Right kidney (tissue), 1 donor: ENCODE measurements at regions not wholly inside any gene's neighbourhood (a gene's known extent, or its start where the extent isn't known, plus 50 kb on each side); places are given as distances from the start of the nearest gene placed in this dataset.
"Not testable (repeated sequence)": the region's sequence is repeated elsewhere in the genome, so short reads cannot be mapped to it uniquely, and the experiment has no call there.

Experiments used
- DNase-seq: peaks from one replicate; pipeline ENCODE4 v3.0.0-alpha.2; 2016

DNA sequence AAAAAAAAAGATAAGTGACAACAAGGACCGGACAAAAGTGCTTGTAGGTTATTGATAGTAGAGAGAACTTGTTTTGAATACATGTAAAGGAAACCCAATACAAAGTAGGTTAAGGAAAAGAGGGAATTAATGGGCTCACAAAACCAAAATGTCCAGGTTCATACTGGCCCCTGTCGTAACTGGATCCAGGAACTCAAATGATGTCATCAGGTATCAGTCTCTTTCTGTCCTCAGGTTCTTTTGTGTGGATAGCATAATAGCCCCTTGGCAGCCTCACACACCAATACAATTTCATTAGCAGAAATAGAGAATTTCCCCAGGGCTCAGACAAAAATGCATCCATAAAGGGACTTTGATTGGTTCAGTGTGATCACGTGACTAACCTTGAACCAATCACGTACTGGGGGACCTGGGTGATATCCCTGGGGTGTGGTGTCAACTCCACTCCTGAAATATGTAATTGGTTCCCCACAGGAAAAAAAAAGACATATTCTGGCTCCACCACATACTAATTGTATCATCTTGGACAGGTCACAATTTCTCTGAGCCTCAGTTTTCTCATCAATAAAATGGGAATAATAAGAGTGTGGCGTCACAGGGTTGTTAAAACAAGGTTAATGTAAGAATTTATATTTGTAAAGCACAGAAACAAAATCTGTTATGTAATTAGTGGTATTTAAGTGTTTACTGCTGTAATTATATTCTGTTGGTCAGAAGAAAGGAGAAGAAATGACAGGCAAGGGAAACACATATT, 174.8 kb downstream of the PDGFRA start:
- no peak for DNase-seq

DNA sequence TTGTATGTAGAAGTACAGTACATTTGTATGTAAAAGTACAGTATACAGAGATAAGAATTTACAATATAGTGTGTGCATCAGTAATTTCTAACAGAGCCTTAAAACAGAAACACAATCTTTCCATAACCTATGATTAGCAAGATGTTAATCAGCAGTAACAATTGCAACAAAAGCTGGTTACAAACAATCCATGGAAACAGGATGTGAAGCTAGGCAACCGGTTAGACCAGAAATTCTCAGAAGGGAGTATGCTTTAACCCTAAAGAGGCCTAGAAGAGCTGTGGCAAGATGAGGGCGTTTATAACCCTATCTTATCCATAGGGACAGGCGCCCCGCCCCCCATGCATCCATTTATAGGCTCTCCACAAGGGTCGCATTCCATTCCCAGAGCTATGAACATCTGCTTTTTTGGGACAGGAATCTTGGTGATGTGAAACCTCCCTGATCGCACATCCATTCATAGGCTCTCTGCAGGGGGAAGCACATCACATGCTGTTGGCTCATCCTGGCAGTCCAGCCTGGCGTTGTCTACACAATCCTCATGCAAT, 180.3 kb downstream of the PDGFRA start:
- DNase-seq, result not testable (repeated sequence)

DNA sequence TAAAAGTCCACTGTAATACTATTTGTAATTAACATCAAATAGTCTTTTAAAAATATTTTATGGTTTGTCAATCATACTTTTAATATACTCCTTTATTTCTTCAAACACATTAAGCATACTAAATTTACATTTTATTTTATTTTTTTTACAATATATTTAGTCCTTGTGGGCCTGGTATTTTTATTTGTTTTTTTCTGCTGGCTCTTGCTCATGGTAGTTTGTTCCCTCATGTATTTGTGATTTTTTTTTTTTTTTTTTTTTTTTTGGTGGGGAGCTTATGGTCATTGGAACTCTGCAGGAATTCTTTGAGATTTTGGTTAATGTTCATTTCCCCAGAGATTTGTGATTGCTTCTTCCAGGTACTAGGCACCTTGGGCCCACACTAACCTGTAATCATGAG, 185.5 kb downstream of the PDGFRA start:
- DNase-seq, result no peak

DNA sequence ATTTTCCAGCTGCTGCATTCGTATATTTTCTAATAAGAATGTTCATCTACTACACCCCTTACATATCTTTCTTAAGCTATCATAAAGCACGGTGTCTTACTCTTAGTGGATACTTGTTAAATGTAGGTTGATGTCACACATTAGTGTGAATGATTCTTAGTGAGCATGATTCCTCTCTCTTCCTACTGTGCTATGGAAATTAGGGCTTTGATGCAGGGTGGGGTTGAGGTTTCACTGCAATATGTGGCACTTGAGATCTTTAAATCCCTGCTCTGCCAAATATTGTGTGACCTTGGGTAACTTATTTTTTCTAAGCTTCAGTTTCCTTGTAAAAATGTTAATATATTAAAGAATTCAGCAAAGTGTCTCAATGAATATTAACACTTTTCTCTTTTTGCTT, 188.4 kb downstream of the PDGFRA start:
- DNase-seq, result no peak

- no peak for DNase-seq
Measured at GRCh38 chr4:54418468-54418867, 189.4 kb downstream of the PDGFRA start.

- no peak for DNase-seq
Measured at GRCh38 chr4:54423066-54423465, 194.0 kb downstream of the PDGFRA start.

DNA sequence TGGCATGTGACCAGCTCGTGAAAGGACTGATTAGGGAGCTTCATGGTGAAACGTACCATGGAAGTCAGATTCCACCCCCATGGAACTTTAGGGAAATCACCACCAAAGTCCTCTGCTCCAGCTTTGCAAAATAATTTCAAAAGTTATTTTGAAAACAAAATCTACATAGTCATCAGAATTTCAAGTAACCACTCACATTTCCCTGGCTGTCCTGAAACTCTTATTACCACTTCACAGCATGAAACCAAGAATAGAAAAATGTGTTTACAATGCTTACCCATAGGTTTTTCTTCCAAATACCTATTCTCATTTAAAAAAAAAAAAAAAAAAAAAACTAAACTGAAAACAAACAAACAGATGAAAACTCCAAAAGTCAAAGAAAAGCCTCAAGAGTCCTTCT, 198.7 kb downstream of the PDGFRA start:
- no peak for DNase-seq

DNA sequence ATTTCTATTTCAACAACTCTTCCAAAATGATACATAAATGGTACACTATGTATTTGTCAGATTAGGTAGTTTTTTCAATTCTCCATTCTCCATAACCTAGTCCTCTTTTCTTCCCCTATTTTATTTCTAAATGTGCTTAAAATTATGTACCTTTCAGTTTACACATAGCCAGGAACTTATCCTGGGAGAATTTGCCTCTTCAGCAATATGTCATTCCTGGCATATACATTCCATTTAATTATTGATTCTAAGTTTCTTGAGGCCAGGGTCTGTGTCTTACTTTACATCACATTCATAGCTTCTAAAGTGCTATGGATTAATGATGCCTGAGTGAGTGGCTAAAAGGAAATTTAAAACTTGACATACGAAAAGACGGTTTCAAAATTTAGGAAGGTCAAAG, 199.8 kb downstream of the PDGFRA start:
- no peak for DNase-seq

GRCh38 chr4:54433686-54434085, 204.6 kb downstream of the PDGFRA start:
- DNase-seq, result no peak

DNA sequence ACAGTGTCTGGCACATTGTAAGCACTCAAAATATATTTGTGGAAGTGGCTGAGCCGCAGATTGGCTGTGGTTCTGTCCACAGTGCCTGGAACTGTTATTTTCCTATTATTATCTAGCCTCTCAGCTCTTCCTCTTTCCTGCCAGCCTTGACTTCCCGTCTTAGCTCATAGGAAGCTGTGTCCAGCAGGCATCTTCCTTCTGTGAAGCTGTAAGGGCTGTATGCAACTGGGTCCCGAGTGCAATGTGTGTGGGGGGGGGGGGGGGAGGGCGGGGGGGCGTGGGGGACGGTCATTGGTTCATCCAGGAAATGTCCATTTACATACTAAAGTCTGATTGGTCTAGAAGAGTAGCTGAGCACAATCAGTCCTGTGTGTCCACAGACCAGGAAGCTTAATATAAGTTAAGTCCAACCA, 210.7 kb downstream of the PDGFRA start:
- no peak for DNase-seq

DNA sequence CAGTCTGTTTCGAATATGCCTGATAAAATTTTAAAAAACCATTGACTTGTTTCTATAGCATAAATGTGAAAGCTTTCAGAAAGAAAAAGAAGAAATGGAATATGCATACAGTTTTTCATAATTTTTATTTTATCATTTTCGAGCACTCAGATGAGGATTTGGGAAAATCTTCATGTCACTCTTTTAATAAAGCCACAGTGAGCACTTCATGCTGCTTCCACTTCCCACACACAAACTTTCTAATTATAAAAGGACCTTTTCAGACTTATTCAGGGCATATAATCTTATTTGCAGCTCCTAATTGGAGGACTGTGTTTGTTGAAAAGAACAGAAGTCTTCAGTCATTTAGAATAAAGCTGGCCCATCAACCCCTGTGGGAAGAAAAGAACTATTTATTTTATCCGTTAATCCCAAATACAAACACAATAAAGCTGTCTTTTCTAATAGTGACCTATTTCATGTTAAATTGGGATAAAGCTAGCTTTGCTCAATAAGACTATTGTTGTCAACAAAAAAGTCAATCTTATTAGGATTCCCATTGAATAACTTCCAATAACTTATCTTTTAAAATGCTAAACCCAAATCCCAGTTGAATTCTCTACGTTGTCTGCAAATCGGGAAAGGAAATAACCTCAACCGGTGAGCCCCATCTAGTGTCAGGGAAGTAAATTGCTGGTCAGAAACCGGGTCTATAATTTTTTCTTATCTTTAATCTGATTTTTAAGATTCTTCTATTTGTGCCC, 211.5 kb downstream of the PDGFRA start:
- DNase-seq, result no peak

- no peak for DNase-seq
Measured at GRCh38 chr4:54445866-54446265, 211.9 kb upstream of the KIT start.

DNA sequence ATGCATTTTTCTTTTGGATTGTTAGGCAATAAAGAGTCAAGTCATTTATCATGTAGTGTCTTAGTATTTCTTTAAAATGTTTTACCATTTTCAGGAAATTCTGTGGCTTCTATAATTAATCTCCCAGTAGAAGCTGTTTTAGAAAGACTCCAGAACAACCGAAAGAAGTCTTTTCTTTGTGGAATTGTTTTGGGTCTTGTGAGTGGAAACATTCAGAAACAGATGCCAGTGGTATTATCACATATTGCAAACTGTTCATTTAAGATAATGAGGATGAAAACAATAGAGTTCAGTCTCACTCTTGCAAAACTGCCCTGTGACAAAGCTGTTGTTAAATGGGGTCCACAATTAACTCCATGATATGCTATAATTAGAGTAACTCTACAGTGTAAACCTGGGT, 211.2 kb upstream of the KIT start:
- DNase-seq, result no peak

DNA sequence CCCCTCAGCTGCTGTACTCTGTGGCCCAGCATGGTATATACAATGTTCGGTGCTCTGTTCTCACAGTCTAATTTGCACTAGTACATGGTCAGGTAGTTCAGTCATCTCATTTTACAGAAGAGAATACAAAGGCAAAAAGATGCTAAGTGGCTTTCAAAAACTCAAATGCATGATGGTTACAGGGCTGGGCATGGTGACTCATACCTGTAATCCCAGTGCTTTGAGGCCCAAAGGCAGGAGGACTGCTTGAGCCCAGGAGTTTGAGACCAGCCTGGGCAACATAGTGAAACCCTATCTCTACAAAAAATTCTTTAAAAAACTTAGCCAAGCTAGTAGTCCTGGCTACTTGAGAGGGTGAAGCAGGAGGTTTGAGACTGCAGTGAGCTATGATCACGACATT, 210.5 kb upstream of the KIT start:
- no peak for DNase-seq

GRCh38 chr4:54449999-54450398, 207.8 kb upstream of the KIT start:
- DNase-seq, result no peak

GRCh38 chr4:54466960-54467359, 190.8 kb upstream of the KIT start:
- not testable (repeated sequence) for DNase-seq

DNA sequence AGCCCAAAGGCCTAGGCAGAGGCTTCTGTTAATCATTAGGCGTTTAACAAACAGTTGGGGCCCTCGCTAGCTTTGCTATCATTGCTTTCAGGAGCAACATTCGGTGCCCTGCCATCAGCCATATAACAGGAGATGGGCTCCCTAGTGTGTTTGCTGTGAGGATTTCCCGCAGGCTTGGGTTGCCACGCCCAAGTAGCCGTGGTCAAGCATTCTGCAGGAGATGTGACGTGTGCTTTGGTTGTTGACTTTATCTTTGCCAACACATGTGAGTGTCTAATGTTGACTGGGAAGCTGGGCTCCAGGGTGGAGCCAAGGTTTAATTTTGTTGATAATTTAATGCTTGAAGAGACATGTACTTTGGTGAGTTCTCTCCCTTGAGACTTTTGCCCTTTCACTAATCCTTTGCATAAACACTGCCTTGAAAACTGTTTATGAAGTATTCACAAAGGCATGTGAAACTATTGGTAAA, 184.6 kb upstream of the KIT start:
- DNase-seq, result no peak

- no peak for DNase-seq
Measured at GRCh38 chr4:54473798-54474197, 184.0 kb upstream of the KIT start.

DNA sequence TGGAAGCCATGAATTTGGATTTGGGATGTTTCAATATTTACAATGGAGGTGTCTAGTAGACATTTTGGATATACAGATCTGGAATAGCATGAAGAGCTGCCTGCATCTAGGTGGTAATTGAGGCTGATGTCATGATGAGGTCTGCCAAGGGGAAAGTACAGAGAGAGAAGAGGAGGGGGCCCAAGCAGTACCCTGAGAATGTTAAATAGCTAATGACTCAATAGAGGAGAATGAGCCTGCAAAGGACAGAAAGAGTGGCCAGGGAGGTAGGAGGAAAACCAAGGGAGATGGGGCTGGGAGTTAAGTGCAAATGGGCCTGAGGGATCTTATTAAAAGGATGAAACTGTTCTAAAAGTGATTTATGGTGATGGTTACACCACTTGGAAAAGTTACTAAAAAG, 182.2 kb upstream of the KIT start:
- no peak for DNase-seq

DNA sequence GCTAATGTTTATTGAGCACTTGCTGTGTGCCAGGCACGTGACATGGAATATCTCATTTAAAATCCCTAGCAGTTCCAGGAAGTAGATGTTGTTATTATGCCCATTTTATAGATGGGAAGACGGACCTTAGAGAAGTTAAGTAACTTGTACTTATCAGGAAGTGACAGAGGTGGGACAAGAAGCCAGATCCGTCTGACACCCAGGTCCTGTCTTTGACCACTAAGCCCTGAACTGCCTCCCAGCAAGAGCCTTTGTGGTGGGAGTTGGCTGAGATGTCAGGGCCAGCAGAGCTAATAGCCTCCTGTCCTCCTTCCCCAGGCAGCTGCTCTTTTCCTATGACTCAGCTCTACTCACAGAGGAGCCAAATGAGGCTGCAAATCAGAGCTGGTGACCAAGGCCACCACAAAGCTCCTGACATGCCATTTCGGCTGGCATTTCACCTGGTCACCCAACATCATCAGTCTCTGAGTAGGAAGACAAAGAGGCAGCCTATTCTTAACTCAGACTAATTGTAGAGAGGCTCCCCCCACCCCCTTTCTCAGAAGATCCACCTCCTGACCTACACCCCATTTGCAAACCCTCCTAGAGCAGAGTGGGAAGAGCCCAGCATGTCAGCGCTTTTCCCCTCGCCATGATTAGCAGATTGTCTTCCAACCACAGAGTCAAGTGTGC, 175.1 kb upstream of the KIT start:
- no peak for DNase-seq

GRCh38 chr4:54484383-54484782, 173.4 kb upstream of the KIT start:
- no peak for DNase-seq

DNA sequence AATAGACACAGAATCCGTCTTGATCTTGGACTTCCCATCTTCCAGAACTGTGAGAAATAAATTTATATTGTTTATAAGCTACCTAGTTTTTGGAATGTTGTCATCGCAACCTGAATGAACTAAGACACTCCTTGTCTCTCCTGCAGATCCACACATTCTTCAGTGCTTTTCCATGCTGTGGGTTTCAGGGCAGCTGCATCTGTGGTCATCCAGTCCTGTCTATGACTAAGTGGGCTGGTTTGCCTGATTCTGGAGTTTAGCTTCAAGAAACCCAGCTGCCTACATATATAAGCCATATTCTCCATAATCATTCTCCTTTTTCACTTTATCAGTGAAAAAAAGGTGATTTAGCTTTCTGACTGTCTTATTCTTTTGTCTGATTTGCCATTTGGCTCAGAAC, 170.3 kb upstream of the KIT start:
- DNase-seq, result no peak

DNA sequence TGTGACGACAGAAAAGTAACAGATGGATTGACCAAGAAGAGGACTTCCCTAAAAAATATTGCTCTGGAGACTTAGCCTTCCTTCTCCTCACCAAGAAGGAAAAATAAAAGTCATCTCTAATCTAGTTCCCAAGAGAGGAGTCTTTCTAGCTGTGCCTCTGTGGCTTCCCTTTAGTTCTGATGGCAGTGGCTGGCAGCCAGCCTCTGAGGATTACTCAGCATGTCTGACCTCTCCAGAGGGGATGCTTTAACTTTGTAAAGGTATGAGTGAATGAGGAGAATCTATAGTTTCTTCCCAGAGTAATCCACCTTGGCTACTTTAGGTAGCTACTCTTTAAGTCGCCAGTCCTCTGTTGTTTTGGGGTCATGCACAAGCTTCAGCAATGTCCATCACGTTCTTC, 163.9 kb upstream of the KIT start:
- no peak for DNase-seq
